K562 (cell line): ENCODE measurements at regions not wholly inside any gene's neighbourhood (a gene's known extent, or its start where the extent isn't known, plus 50 kb on each side); places are given as distances from the start of the nearest gene placed in this dataset.

Experiments used
- ARID3A ChIP-seq: IDR thresholded peaks from 2 replicates; pipeline ENCODE4 v1.6.1; 2012; ENCODE audit warnings: low read depth, low read length, improper control_type of control experiment, borderline replicate concordance
- ARNT ChIP-seq, 2 experiments: fragments of 450-650 bp; IDR thresholded peaks; 2 replicates each; pipeline ENCODE4 v1.6.1; 2016; ENCODE audit warnings: mild to moderate bottlenecking in 1 of 2
- ASH1L ChIP-seq: fragments of 450-650 bp; IDR thresholded peaks from 2 replicates; pipeline ENCODE4 v1.6.1; 2018; ENCODE audit warnings: borderline replicate concordance, mild to moderate bottlenecking, low read depth; ENCODE audit not compliant: partially characterized antibody
- CHD2 ChIP-seq: IDR thresholded peaks from 2 replicates; pipeline ENCODE4 v1.6.1; 2011; ENCODE audit warnings: low read depth, low read length
- CTBP1 ChIP-seq: fragments of 450-650 bp; IDR thresholded peaks from 2 replicates; pipeline ENCODE4 v1.6.1; 2016; ENCODE audit warnings: borderline replicate concordance
- ELF2 ChIP-seq: fragments of 250-450 bp; sonication (Bioruptor Pico); IDR thresholded peaks from 2 replicates; pipeline ENCODE4 v1.5.0; 2021; ENCODE audit warnings: mild to moderate bottlenecking
- ETV5 ChIP-seq: sonication (generic); formaldehyde crosslinking; IDR thresholded peaks from 2 replicates; pipeline ENCODE4 v1.4.0; 2020; ENCODE audit warnings: low read depth, mild to moderate bottlenecking, missing genetic modification reagents
- FOS ChIP-seq: IDR thresholded peaks from 3 replicates; pipeline ENCODE4 v1.6.1; 2011; ENCODE audit not compliant: insufficient read length; ENCODE audit errors: extremely low read depth
- FOXP1 ChIP-seq: sonication (generic); formaldehyde crosslinking; IDR thresholded peaks from 2 replicates; pipeline ENCODE4 v1.8.0; 2022; ENCODE audit warnings: mild to moderate bottlenecking, missing genetic modification reagents
- HINFP ChIP-seq: fragments of 450-650 bp; conservative IDR thresholded peaks from 2 replicates; pipeline ENCODE4 v1.6.1; 2016; ENCODE audit warnings: missing genetic modification characterization, low read depth, mild to moderate bottlenecking, control low read depth, missing compliant biosample characterization
- NR3C1 ChIP-seq: sonication (generic); formaldehyde crosslinking; IDR thresholded peaks from 2 replicates; pipeline ENCODE4 v1.8.1; 2022; ENCODE audit warnings: missing genetic modification reagents
- POLR2H ChIP-seq: IDR thresholded peaks from 2 replicates; pipeline ENCODE4 v1.6.1; 2016; ENCODE audit warnings: missing genetic modification characterization, low read depth, mild to moderate bottlenecking, control low read depth, missing compliant biosample characterization, moderate library complexity
- PTTG1 ChIP-seq: fragments of 450-650 bp; IDR thresholded peaks from 2 replicates; pipeline ENCODE4 v1.6.1; 2016; ENCODE audit warnings: low read depth, mild to moderate bottlenecking, missing genetic modification characterization, missing compliant biosample characterization
- SIRT6 ChIP-seq: IDR thresholded peaks from one replicate; pipeline ENCODE4 v1.6.1; 2012; ENCODE audit warnings: low read depth, mild to moderate bottlenecking, control low read depth, inconsistent platforms, low read length, moderate library complexity
- THAP12 ChIP-seq: fragments of 250-450 bp; sonication (Bioruptor Pico); IDR thresholded peaks from 2 replicates; pipeline ENCODE4 v1.9.0; 2021; ENCODE audit warnings: mild to moderate bottlenecking, inconsistent platforms
- ZMIZ1 ChIP-seq, 2 experiments: fragments of 150-350 bp in 1 of 2; IDR thresholded peaks; 2 replicates each; pipeline ENCODE4 v1.6.1; 2012 to 2016; ENCODE audit warnings: low read depth in 2 of 2, low read length in 2 of 2, mild to moderate bottlenecking in 1 of 2, moderate library complexity in 1 of 2
- ZNF41 ChIP-seq: fragments of 250-450 bp; sonication (Bioruptor Pico); conservative IDR thresholded peaks from 2 replicates; pipeline ENCODE4 v1.4.0; 2020; ENCODE audit warnings: mild to moderate bottlenecking
- ZNF586 ChIP-seq: fragments of 450-650 bp; formaldehyde crosslinking; conservative IDR thresholded peaks from 2 replicates; pipeline ENCODE4 v1.4.0; 2020; ENCODE audit warnings: mild to moderate bottlenecking, moderate library complexity
- ZZZ3 ChIP-seq: fragments of 450-650 bp; IDR thresholded peaks from 2 replicates; pipeline ENCODE4 v1.6.1; 2016; ENCODE audit warnings: antibody characterized with exemption, mild to moderate bottlenecking, moderate library complexity

DNA sequence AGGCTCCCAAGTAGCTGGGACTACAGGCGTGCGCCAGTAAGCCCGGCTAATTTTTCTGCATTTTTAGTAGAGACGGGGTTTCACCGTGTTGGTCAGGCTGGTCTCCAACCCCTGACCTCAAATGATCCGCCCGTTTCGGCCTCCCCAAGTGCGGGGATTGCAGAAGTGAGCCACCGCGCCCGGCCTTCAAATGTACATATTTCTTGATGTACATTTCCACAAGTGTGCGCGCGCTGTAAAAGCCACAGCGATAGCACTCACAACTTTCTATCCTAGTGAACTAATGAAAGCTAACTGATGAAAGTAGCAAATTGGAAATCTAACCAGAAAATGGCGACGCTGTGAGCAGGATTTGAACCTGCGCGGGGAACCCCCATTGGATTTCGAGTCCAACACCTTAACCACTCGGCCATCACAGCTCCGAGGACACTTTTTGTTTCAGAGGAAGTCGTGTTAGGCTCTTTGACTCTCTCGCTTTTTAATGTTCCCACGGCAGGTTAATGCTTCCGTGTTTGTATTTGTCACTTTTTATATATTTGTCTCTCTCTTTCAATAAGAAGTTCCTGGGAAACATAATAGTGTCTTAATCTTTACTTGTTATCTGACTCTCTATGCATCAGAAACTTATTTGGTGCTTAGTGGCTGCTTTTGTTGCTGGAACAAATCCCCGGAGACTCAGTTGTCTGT is 199.4 kb upstream of the ZNF184 start (continued):
- TF ChIP-seq THAP12 (CRISPR knock-in tag) (peak; percentile 79), ZZZ3 (no peak), ASH1L (no peak), FOXP1 (CRISPR knock-in tag) (no peak), ARNT (IDR thresholded peaks at IDR 0.05) (peak; percentile 65 to 77; a peak in 3 of 4 replicates), ETV5 (peak; percentile 36; the same call in 1 of the 2 replicates), PTTG1 (tag) (no peak), ZNF586 (CRISPR knock-in tag) (no peak), HINFP (no peak), FOS (peak; percentile 26), ELF2 (CRISPR knock-in tag) (0 out of 2 replicates have a peak, but pooled peaks have one; percentile 21), CHD2 (no peak), POLR2H (tag) (peak; percentile 99), CTBP1 (peak; percentile 83; the same call in 1 of the 2 replicates), ARID3A (peak; percentile 91), SIRT6 (no peak), ZNF41 (CRISPR knock-in tag) (peak; percentile 52; the same call in 1 of the 2 replicates), ZMIZ1 (IDR thresholded peaks at IDR 0.05; ENCODE audit: low read depth in 2 of 2, low read length in 2 of 2) (0 out of 4 replicates have a peak, but pooled peaks of 1 of the 2 experiments have one; percentile 45), NR3C1 (no peak)
